VCaP (cell line): ENCODE measurements at regions not wholly inside any gene's neighbourhood (a gene's known extent, or its start where the extent isn't known, plus 50 kb on each side); places are given as distances from the start of the nearest gene placed in this dataset.

Source experiments
- H3K27ac ChIP-seq: fragments of 450-650 bp; 2 replicates; pipeline ENCODE4 v1.5.1; 2017
- CTCF ChIP-seq: fragments of 450-650 bp; conservative IDR thresholded peaks from 2 replicates; pipeline ENCODE4 v1.5.1; 2017; ENCODE audit warnings: mild to moderate bottlenecking, moderate library complexity

GRCh38 chr2:3114406-3115185 lies 263.0 kb downstream of the EIPR1 start:
- TF ChIP-seq CTCF = no peak
- H3K27ac ChIP-seq = no peak overlapping the region

- H3K27ac ChIP-seq = no peak overlapping the region
- TF ChIP-seq CTCF = no peak
Measured at GRCh38 chr2:3113769-3114168, 263.8 kb downstream of the EIPR1 start.

GRCh38 chr2:3113122-3113521 lies 264.5 kb downstream of the EIPR1 start:
- H3K27ac ChIP-seq = no peak overlapping the region
- no peak for TF ChIP-seq CTCF

GRCh38 chr2:3112553-3112952 lies 265.1 kb downstream of the EIPR1 start:
- TF ChIP-seq CTCF = no peak
- H3K27ac ChIP-seq = no peak overlapping the region

- no peak overlapping the region for H3K27ac ChIP-seq
- TF ChIP-seq CTCF = no peak
Measured at GRCh38 chr2:3112131-3112530, 265.5 kb downstream of the EIPR1 start.

GRCh38 chr2:3110994-3111666 lies 266.5 kb downstream of the EIPR1 start:
- no peak for TF ChIP-seq CTCF
- H3K27ac ChIP-seq = no peak overlapping the region

- TF ChIP-seq CTCF = no peak
- H3K27ac ChIP-seq = no peak overlapping the region
Measured at GRCh38 chr2:3110555-3110954, 267.1 kb downstream of the EIPR1 start.
